ENCODE measurements at regions not wholly inside any gene's neighbourhood (a gene's known extent, or its start where the extent isn't known, plus 50 kb on each side); places are given as distances from the start of the nearest gene placed in this dataset.

GRCh38 chr5:83848941-83849340, 128.3 kb upstream of the HAPLN1 start:
- H3K27me3 ChIP-seq (replicated peaks in 1 of 7) = no peaks in the 10 kb centered on the region
- TF ChIP-seq CTCF (IDR thresholded peaks at IDR 0.05 in 8 of 11, conservative IDR thresholded peaks at IDR 0.05 in 3 of 11) (no peak), POLR2AphosphoS5 (IDR thresholded peaks at IDR 0.05) (no peak), POLR2A (IDR thresholded peaks at IDR 0.05) (no peak)
- peaks cover 0 to 9% (median 0%) of the 10 kb centered on the region in 8 donors for H3K9me3 ChIP-seq
- no peaks in the 10 kb centered on the region for H3K4me1 ChIP-seq
- H3K4me3 ChIP-seq = no peak overlapping the region
- no peak overlapping the region for H3K27ac ChIP-seq
- no peaks in the 10 kb centered on the region for H3K36me3 ChIP-seq
- intact Hi-C loops (cut with DNase I; ENCODE audit: low total_unique reads) = no loop called here
- WGBS, 5 donors = 2 to 31% (median 13%) methylated on average over 2 of the region's 2 CpGs
- DNase-seq = no peak

- H3K36me3 ChIP-seq = no peaks in the 10 kb centered on the region
- no peak for TF ChIP-seq CTCF (IDR thresholded peaks at IDR 0.05 in 8 of 11, conservative IDR thresholded peaks at IDR 0.05 in 3 of 11)
- TF ChIP-seq POLR2A (IDR thresholded peaks at IDR 0.05) = no peak
- TF ChIP-seq POLR2AphosphoS5 (IDR thresholded peaks at IDR 0.05) = no peak
- intact Hi-C loops (cut with DNase I; ENCODE audit: low total_unique reads) = no loop called here
- WGBS, 5 donors = 62 to 68% (median 64%) methylated on average over 3 of the region's 3 CpGs
- DNase-seq = no peak
- no peaks in the 10 kb centered on the region for H3K4me1 ChIP-seq
- no peak overlapping the region for H3K4me3 ChIP-seq
- no peaks in the 10 kb centered on the region for H3K27me3 ChIP-seq (replicated peaks in 1 of 7)
- no peak overlapping the region for H3K27ac ChIP-seq
- H3K9me3 ChIP-seq = peaks cover 0 to 9% (median 0%) of the 10 kb centered on the region in 8 donors
Measured at GRCh38 chr5:83846624-83847350, 126.1 kb upstream of the HAPLN1 start.

- Histone ChIP-seq H3K4me3 (no peak overlapping the region), H3K27ac (no peak overlapping the region), H3K36me3 (no peaks in the 10 kb centered on the region), H3K4me1 (no peaks in the 10 kb centered on the region), H3K27me3 (replicated peaks in 1 of 7) (no peaks in the 10 kb centered on the region), H3K9me3 (no peaks in the 10 kb centered on the region)
- no peak for TF ChIP-seq POLR2AphosphoS5 (IDR thresholded peaks at IDR 0.05)
- no peak for TF ChIP-seq CTCF (IDR thresholded peaks at IDR 0.05 in 8 of 11, conservative IDR thresholded peaks at IDR 0.05 in 3 of 11)
- no peak for TF ChIP-seq POLR2A (IDR thresholded peaks at IDR 0.05)
- intact Hi-C loops (cut with DNase I; ENCODE audit: low total_unique reads) = no loop called here
- no peak for DNase-seq
- WGBS, 5 donors = 57 to 69% (median 61%) methylated on average over 7 of the region's 7 CpGs
Measured at GRCh38 chr5:83844449-83845068, 123.9 kb upstream of the HAPLN1 start.

- no peak overlapping the region for H3K27ac ChIP-seq
- H3K36me3 ChIP-seq = no peaks in the 10 kb centered on the region
- no peak for DNase-seq
- 93 to 96% (median 94%) methylated on average over 3 of the region's 3 CpGs for WGBS, 5 donors
- H3K4me1 ChIP-seq = no peaks in the 10 kb centered on the region
- no peak overlapping the region for H3K4me3 ChIP-seq
- H3K27me3 ChIP-seq (replicated peaks in 1 of 7) = no peaks in the 10 kb centered on the region
- no peaks in the 10 kb centered on the region for H3K9me3 ChIP-seq
- intact Hi-C loops (cut with DNase I; ENCODE audit: low total_unique reads) = no loop called here
- TF ChIP-seq POLR2A (IDR thresholded peaks at IDR 0.05) = no peak
- TF ChIP-seq CTCF (IDR thresholded peaks at IDR 0.05 in 8 of 11, conservative IDR thresholded peaks at IDR 0.05 in 3 of 11) = no peak
- no peak for TF ChIP-seq POLR2AphosphoS5 (IDR thresholded peaks at IDR 0.05)
Measured at GRCh38 chr5:83839788-83840187, 119.1 kb upstream of the HAPLN1 start.

Measured in spleen (tissue), 11 donors.